D721Med (cell line): ENCODE measurements at regions not wholly inside any gene's neighbourhood (a gene's known extent, or its start where the extent isn't known, plus 50 kb on each side); places are given as distances from the start of the nearest gene placed in this dataset.

Source experiments
- DNase-seq: peaks from one replicate; pipeline ENCODE4 v3.0.0; 2011; ENCODE audit warnings: low spot score; ENCODE audit not compliant: insufficient read length
- FAIRE-seq: peaks from 2 replicates; lab custom pipeline; 2011; peaks lifted over from hg19 to GRCh38; lab: Jason Lieb, UNC
- TF ChIP-seq, protein P1 (sequence below): IDR thresholded peaks from 2 replicates; pipeline ENCODE4 v1.5.1; 2012; ENCODE audit warnings: mild to moderate bottlenecking, control low read depth; ENCODE audit not compliant: insufficient read depth; ENCODE audit errors: missing control alignments

DNA sequence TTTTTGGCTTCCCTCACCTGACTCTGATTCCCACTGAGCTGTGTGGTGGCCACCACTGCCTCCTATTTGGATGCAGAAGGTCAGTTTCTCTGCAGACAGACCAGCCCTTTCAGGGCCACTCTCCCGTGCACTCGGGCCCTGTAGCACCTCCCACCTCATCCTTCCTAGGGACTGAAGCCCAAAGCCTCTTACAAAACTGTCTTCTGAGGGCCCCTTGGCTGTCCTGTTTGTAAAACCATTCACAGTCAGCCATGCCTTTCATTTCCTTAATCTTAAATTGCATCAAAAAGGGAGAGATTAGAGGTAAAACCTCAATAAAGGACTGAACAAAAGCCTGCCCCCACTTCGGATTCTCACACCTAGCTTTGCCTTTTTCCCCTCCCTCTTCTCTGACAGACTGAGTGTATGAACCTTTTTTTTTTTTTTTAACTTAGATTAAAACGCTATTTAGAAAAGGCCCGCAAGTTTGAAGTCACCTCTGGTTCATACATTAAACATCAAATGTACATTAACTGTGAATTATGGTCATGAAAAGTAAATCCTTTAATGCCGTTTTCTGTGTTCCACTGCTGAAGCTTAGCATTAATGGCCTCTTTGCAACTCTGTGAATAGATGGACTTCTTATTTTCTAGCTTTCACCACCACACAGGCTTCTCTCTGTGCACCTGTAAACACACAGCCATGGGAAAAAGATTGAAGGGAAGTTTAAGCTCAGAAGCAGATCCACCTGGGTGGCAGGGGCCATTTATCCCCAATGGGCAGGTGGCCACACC, 247.2 kb upstream of the CADM1 start:
- FAIRE-seq: no peak
- TF ChIP-seq, protein P1, sequence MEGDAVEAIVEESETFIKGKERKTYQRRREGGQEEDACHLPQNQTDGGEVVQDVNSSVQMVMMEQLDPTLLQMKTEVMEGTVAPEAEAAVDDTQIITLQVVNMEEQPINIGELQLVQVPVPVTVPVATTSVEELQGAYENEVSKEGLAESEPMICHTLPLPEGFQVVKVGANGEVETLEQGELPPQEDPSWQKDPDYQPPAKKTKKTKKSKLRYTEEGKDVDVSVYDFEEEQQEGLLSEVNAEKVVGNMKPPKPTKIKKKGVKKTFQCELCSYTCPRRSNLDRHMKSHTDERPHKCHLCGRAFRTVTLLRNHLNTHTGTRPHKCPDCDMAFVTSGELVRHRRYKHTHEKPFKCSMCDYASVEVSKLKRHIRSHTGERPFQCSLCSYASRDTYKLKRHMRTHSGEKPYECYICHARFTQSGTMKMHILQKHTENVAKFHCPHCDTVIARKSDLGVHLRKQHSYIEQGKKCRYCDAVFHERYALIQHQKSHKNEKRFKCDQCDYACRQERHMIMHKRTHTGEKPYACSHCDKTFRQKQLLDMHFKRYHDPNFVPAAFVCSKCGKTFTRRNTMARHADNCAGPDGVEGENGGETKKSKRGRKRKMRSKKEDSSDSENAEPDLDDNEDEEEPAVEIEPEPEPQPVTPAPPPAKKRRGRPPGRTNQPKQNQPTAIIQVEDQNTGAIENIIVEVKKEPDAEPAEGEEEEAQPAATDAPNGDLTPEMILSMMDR: no peak
- no peak for DNase-seq

DNA sequence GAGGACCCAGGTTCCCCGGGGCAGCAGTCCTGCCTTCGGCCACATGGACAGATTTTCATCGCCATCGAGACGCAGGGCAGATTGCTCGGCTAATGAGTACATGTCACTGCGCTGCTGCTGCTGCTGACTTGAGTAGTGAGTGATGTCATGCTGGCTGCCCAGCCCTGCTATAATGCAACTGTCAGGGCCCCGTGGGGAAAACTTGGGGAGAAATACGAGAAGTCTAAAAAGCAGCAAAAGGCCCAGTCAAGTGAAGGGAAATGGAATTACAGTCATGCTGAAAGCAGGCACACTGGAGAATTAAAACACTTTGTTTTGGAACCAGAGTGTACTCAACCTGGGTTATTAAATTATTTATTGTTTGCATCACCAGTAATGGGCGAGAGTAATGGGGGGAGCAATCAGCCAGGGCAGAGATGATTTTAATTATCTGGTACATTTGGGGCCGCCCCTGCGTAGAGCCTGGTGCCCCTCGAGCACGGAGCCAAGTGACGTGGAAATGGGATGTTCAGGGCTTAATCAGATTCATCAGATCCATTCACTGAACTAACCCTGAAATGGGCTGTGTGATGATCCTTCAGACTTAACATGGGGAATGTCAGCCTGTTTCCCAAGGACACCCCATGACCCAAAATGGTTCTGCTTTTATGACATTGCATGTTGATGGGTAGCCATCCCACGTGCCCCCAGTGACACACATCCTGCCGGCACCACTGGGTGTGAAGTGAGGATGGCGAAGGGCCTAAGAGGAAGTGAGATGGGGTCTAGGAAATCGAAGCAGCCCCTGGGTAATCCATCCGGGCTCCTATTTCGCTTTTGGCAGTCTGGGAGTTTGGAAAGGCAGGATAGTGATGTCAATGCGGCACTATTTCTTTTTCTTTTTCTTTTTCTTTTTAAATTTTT, 241.6 kb upstream of the CADM1 start:
- no peak for FAIRE-seq
- TF ChIP-seq, protein P1: no peak
- no peak for DNase-seq

DNA sequence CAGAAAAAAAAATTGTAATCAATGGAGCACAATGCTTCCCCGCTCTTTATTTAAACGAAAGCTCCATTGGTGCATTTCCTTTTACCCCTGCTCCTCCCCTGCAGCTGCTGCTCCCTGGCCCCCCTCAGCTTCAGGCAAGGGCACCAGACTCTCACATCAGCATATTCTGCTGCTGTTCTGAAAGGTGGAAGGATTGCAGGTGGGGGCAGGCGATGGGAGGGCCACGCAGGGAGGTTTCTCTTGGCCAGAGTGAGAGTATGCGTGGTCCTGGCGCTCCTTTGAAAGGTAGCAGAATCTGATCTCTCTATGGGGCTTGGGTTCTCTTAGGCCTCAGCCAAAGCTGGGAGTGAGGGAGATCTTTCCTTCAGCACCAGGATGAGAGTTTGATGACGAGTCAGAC, 240.9 kb upstream of the CADM1 start:
- DNase-seq: no peak
- no peak for FAIRE-seq
- TF ChIP-seq, protein P1: no peak

DNA sequence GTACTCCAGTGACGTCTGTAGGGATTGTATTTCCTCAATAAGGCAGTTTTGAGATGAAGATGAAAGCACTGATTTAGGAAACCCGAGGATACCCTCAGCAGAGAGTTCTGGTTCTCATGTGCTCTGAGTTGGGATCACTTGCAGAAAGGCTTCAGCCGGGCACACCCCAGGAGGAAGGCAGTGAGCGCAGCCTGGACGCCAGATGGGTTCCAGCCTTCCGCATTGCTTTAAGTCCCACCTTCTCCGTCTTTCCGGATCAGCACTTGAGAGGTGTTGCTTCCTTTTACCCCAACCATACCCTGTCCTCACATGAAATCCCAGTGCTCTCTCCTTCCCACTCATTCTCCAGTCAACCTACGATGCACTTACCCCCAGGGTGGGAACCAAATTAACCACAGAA, 239.5 kb upstream of the CADM1 start:
- FAIRE-seq (no peak), DNase-seq (no peak)
- TF ChIP-seq, protein P1: no peak

DNA sequence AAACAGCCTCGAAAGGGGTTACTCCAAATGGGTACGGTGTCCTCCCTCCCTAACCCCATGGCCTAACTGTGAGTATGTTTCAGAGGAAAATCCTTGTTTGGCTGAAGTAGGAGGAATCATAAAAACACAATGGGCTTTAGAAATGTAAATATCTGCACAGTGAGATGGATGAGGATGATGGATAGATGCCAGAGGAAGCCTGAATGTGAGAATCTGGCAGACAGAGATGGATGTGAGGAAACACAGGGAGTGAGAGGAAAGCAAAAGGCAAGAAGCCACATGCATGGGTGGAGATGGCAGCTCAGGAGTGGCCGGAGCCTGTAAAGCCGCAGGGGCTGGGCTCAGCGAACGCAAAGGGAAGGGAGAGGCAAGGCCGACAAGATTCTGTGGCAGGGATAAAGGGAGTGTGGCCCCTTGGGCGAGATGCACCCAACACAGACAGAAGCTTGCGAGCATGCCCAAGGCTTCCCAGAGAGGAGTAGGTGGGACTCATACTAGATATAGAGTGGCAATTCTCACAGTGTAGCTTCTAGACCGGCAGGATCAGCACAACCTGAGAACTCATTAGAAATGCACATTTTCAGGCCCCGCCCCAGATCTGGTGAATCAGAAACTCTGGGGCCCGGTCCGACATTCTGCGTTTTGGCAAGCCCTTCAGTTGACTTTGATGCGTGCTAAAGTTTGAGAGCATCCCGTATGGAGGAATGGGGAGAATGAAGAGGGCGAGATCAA, 237.3 kb upstream of the CADM1 start:
- DNase-seq: no peak
- FAIRE-seq: no peak
- TF ChIP-seq, protein P1: no peak

DNA sequence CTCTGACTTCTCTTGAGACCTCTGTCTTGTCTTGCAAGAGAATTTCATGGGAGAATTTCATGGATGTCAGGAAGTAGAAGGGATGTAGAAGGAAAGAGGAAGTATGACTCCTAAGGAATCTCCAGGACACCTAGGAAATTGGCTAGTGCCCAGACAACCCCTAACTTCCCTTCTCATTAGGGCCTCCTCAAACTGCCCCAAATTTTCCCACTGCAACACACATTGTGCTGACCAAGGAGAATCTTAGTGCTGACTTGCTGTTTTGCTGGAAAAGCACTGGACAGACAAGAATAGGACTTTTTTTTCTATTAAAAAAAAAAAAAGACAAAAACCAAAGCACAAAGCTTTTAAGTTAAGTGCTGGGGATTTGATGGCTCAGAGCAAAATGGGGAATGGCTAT, 236.1 kb upstream of the CADM1 start:
- DNase-seq (no peak), FAIRE-seq (no peak)
- TF ChIP-seq, protein P1: no peak
